CD4-positive, CD25-positive, alpha-beta regulatory T cell (primary cell): ENCODE measurements at regions not wholly inside any gene's neighbourhood (a gene's known extent, or its start where the extent isn't known, plus 50 kb on each side); places are given as distances from the start of the nearest gene placed in this dataset.

Experiments
- ATAC-seq, 2 donors: fragments of 150-1000 bp; cut with Tn5 transposase; one replicate each; pipeline ENCODE4 v1.10.0; 2021; ENCODE audit warnings: low read depth in 2 of 2, moderate number of reproducible peaks in 2 of 2, moderate library complexity in 1 of 2
- DNase-seq, 3 donors: peaks; one replicate each; pipeline versions ENCODE4 v3.0.0 to v3.0.0-alpha.2; 2012 to 2022; ENCODE audit warnings: mixed read lengths in 1 of 3
- H3K27ac ChIP-seq: one replicate; pipeline ENCODE4 v1.7.0; 2013; ENCODE audit warnings: mild to moderate bottlenecking, low read length; ENCODE audit not compliant: insufficient read depth, poor library complexity, severe bottlenecking
- H3K27me3 ChIP-seq: one replicate; pipeline ENCODE4 v1.7.0; 2013; ENCODE audit warnings: low read length; ENCODE audit not compliant: control insufficient read depth, insufficient read depth
- H3K36me3 ChIP-seq: one replicate; pipeline ENCODE4 v1.7.0; 2013; ENCODE audit warnings: mild to moderate bottlenecking, low read length, moderate library complexity; ENCODE audit not compliant: control insufficient read depth, insufficient read depth
- H3K4me1 ChIP-seq: 2 replicates; pipeline ENCODE4 v1.7.0; 2013; ENCODE audit warnings: mild to moderate bottlenecking, low read length; ENCODE audit not compliant: insufficient read depth, control insufficient read depth, poor library complexity, severe bottlenecking
- H3K4me3 ChIP-seq: one replicate; pipeline ENCODE4 v1.7.0; 2013; ENCODE audit warnings: low read depth, mild to moderate bottlenecking, low read length, moderate library complexity
- H3K9me3 ChIP-seq, 2 experiments: 1 replicate in 1 of 2; 2 replicates in 1 of 2; pipeline ENCODE4 v1.7.0; 2013; ENCODE audit warnings: low read length in 2 of 2, mild to moderate bottlenecking in 1 of 2, moderate library complexity in 1 of 2; ENCODE audit not compliant: control insufficient read depth in 2 of 2
- H3K27ac Mint-ChIP-seq, 3 donors: one replicate each; pipeline ENCODE4 v1.8.0; 2020 to 2022; ENCODE audit warnings: mild to moderate bottlenecking in 3 of 3, mixed read lengths in 3 of 3, moderate library complexity in 2 of 3
- H3K27me3 Mint-ChIP-seq: one replicate; pipeline ENCODE4 v1.8.0; 2022; ENCODE audit warnings: mild to moderate bottlenecking, mixed read lengths
- H3K36me3 Mint-ChIP-seq: one replicate; pipeline ENCODE4 v1.8.0; 2020; ENCODE audit warnings: mixed read lengths
- H3K4me1 Mint-ChIP-seq, 4 donors: one replicate each; pipeline ENCODE4 v1.8.0; 2020 to 2022; ENCODE audit warnings: mixed read lengths in 4 of 4, mild to moderate bottlenecking in 1 of 4
- H3K4me3 Mint-ChIP-seq, 4 donors: one replicate each; pipeline ENCODE4 v1.8.0; 2020 to 2022; ENCODE audit warnings: mild to moderate bottlenecking in 4 of 4, mixed read lengths in 4 of 4, moderate library complexity in 3 of 4
- H3K9me3 Mint-ChIP-seq, 7 donors: one replicate each; pipeline ENCODE4 v1.8.0; 2020 to 2022; ENCODE audit warnings: mixed read lengths in 7 of 7, mild to moderate bottlenecking in 3 of 7, moderate library complexity in 2 of 7

DNA sequence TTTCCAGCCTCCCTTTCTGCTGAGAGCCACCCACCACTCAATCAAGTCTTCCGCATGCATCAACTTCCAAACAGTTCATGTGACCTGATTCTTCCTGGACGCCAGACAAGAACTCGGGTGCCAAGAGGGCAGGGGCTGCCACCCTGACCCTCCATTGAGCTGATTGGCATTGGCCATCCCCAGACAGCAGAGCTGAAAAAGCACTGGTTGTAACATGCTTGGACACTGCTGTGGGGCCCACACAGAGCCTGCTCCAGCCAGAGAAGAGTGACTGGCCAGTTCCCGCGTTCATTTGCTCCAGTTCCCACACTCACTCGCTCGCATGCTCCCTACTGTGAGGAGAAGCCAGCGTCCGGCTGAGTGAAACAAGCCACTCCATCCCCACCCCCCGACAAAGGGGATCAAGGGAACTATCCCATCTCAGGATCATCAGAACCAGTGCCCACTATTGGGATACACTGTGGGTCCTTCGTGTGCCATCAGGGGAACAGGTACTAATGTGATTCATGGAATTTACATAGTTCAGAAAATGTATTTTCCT, 420.3 kb downstream of the NPHP4 start:
- Mint-ChIP-seq H3K9me3 (peaks cover 0 to 12% (median 4%) of the 10 kb centered on the region in 7 donors), H3K36me3 (no peaks in the 10 kb centered on the region), H3K4me1 (no peaks in the 10 kb centered on the region), H3K27me3 (no peaks in the 10 kb centered on the region), H3K4me3 (no peak overlapping the region), H3K27ac (no peak overlapping the region)
- Histone ChIP-seq H3K27me3 (no peaks in the 10 kb centered on the region), H3K36me3 (no peaks in the 10 kb centered on the region), H3K4me3 (no peak overlapping the region), H3K27ac (no peak overlapping the region), H3K4me1 (no peaks in the 10 kb centered on the region), H3K9me3 (peaks cover 0 to 3% of the 10 kb centered on the region in 2 experiments)
- no peak for DNase-seq
- ATAC-seq = no peak

GRCh38 chr1:5571438-5571837, 420.8 kb downstream of the NPHP4 start:
- H3K27me3 ChIP-seq = no peaks in the 10 kb centered on the region
- H3K36me3 Mint-ChIP-seq = no peaks in the 10 kb centered on the region
- ATAC-seq = no peak
- H3K9me3 ChIP-seq = peaks cover 0 to 3% of the 10 kb centered on the region in 2 experiments
- no peak overlapping the region for H3K27ac ChIP-seq
- H3K4me3 Mint-ChIP-seq = no peak overlapping the region
- no peaks in the 10 kb centered on the region for H3K36me3 ChIP-seq
- no peaks in the 10 kb centered on the region for H3K4me1 ChIP-seq
- no peak overlapping the region for H3K27ac Mint-ChIP-seq
- no peaks in the 10 kb centered on the region for H3K4me1 Mint-ChIP-seq
- H3K4me3 ChIP-seq = no peak overlapping the region
- no peak for DNase-seq
- peaks cover 0 to 12% (median 4%) of the 10 kb centered on the region in 7 donors for H3K9me3 Mint-ChIP-seq
- no peaks in the 10 kb centered on the region for H3K27me3 Mint-ChIP-seq

DNA sequence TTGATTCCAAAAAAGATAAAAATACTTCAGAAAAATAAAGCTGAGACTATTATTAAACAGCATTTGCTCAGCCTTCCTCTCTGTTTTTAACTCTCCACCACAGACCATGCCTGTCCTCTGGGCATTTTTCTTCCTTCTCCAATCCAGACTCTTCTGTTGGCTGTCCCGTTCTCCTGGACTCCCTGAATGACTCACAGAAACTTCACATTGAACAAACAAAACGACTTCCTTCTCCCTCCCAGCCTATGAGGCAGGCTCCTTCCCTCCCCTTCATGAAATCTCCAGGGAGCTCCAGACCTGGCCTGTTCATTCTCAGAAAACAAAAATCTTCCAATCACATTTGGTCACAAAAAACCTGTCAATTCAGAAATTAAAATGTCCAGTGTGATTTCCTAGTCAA, 421.3 kb downstream of the NPHP4 start:
- no peak for DNase-seq
- Mint-ChIP-seq H3K27ac (no peak overlapping the region), H3K4me1 (no peaks in the 10 kb centered on the region), H3K9me3 (peaks cover 0 to 12% (median 4%) of the 10 kb centered on the region in 7 donors), H3K36me3 (no peaks in the 10 kb centered on the region), H3K27me3 (no peaks in the 10 kb centered on the region), H3K4me3 (no peak overlapping the region)
- no peak overlapping the region for H3K4me3 ChIP-seq
- no peak for ATAC-seq
- H3K27me3 ChIP-seq = no peaks in the 10 kb centered on the region
- no peak overlapping the region for H3K27ac ChIP-seq
- no peaks in the 10 kb centered on the region for H3K4me1 ChIP-seq
- peaks cover 0 to 3% of the 10 kb centered on the region in 2 experiments for H3K9me3 ChIP-seq
- no peaks in the 10 kb centered on the region for H3K36me3 ChIP-seq

DNA sequence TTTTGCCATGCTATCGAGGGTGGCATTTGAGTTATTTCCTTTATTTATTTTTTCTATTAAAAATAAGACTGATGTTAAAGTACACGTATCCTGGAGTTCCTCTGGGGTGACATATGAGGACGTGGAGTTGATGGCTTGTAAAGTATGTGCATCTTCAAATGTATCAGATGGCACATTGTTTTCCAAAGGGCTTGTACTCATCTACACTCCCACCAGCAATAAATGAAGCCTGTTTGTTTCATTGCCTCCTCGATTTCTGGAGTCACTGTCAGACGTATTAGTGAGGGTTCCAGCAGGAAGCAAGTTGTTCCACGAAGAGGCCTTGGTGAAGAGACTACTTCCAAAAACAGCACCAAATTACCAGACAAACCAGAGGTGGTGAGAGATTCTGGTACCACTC, 423.9 kb downstream of the NPHP4 start:
- Histone ChIP-seq H3K36me3 (no peaks in the 10 kb centered on the region), H3K4me1 (no peaks in the 10 kb centered on the region), H3K27ac (no peak overlapping the region), H3K9me3 (peaks cover 0 to 3% of the 10 kb centered on the region in 2 experiments), H3K27me3 (no peaks in the 10 kb centered on the region), H3K4me3 (no peak overlapping the region)
- Mint-ChIP-seq H3K27me3 (no peaks in the 10 kb centered on the region), H3K27ac (no peak overlapping the region), H3K4me3 (no peak overlapping the region), H3K36me3 (no peaks in the 10 kb centered on the region), H3K9me3 (peaks cover 0 to 12% (median 4%) of the 10 kb centered on the region in 7 donors), H3K4me1 (no peaks in the 10 kb centered on the region)
- DNase-seq = no peak
- ATAC-seq = no peak

- Mint-ChIP-seq H3K9me3 (peaks cover 0 to 12% (median 4%) of the 10 kb centered on the region in 7 donors), H3K4me3 (no peak overlapping the region), H3K4me1 (no peaks in the 10 kb centered on the region), H3K27ac (no peak overlapping the region), H3K36me3 (no peaks in the 10 kb centered on the region), H3K27me3 (no peaks in the 10 kb centered on the region)
- no peaks in the 10 kb centered on the region for H3K36me3 ChIP-seq
- H3K4me3 ChIP-seq = no peak overlapping the region
- no peak for ATAC-seq
- peaks cover 0 to 3% of the 10 kb centered on the region in 2 experiments for H3K9me3 ChIP-seq
- H3K27me3 ChIP-seq = no peaks in the 10 kb centered on the region
- no peaks in the 10 kb centered on the region for H3K4me1 ChIP-seq
- no peak overlapping the region for H3K27ac ChIP-seq
- DNase-seq = no peak
Measured at GRCh38 chr1:5567839-5568238, 424.4 kb downstream of the NPHP4 start.

DNA sequence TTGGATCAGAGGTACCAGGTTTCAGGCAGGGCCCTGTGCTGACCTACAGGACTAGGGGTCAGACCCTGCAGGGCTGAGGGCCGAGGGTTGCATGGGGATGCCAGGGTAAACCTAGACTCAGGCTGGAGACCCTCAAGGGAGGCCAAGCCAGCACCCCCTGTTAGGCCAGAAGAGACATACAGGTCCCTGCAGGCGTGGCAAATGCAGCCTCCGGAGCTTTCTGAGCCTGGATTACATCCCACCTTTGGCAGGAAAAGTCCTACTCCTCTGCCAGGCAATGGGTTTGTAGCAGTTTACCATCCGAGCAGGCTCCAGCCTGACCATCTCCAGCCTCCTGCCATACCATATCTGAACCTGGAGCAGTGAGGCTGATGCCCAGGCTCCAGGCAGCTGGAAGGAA, 425.3 kb downstream of the NPHP4 start:
- peaks cover 0 to 3% of the 10 kb centered on the region in 2 experiments for H3K9me3 ChIP-seq
- H3K27ac ChIP-seq = no peak overlapping the region
- H3K4me1 ChIP-seq = no peaks in the 10 kb centered on the region
- no peaks in the 10 kb centered on the region for H3K4me1 Mint-ChIP-seq
- H3K9me3 Mint-ChIP-seq = peaks cover 0 to 12% (median 2%) of the 10 kb centered on the region in 7 donors
- no peaks in the 10 kb centered on the region for H3K27me3 ChIP-seq
- no peaks in the 10 kb centered on the region for H3K36me3 ChIP-seq
- no peak overlapping the region for H3K4me3 Mint-ChIP-seq
- DNase-seq (no peak), ATAC-seq (no peak)
- no peaks in the 10 kb centered on the region for H3K27me3 Mint-ChIP-seq
- H3K27ac Mint-ChIP-seq = no peak overlapping the region
- no peaks in the 10 kb centered on the region for H3K36me3 Mint-ChIP-seq
- H3K4me3 ChIP-seq = no peak overlapping the region

DNA sequence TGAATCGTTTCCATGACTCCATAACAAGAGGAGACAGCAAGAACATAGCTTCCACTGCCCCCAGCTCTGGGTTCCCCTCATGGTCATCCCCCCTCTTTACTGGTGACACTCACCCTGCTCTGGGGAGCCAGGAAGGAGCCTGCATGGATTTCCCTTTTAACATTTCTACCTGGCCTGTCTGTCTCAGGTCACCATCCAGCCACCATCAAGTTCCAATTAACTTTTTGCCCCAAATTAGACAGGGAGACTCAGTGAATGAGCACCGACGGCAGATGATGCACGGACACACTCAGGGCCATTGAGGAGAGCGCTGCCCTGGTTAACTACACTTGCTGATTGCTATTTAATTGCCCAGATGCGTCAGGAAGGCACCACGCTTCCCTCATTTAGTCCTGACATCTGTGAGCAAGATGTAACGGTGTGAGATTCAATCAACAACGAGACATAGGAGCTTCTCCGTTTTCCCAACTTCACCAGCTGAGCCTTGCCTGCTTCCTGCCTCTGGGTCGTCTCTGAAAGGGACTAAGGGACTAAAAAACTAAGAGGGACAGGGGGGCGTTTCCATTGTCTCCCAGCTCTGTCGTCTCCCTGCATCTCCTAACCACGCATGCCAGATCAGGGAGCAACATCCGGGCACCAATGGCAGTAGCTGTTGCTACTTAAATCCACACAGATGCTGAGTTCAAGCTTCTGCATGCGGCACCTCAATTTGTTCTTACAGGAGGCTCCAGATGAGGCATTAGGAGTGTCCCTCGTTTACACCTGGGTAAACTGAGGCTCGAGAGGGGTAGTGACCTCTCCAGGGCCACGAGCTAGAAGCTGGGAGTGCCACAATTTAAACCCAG, 426.7 kb downstream of the NPHP4 start:
- no peak for ATAC-seq
- no peaks in the 10 kb centered on the region for H3K36me3 Mint-ChIP-seq
- peaks cover 0 to 9% (median 2%) of the 10 kb centered on the region in 7 donors for H3K9me3 Mint-ChIP-seq
- Histone ChIP-seq H3K27me3 (no peaks in the 10 kb centered on the region), H3K9me3 (peaks cover 0 to 3% of the 10 kb centered on the region in 2 experiments), H3K4me1 (no peaks in the 10 kb centered on the region), H3K27ac (no peak overlapping the region), H3K36me3 (no peaks in the 10 kb centered on the region), H3K4me3 (no peak overlapping the region)
- no peaks in the 10 kb centered on the region for H3K27me3 Mint-ChIP-seq
- no peaks in the 10 kb centered on the region for H3K4me1 Mint-ChIP-seq
- DNase-seq = no peak
- H3K27ac Mint-ChIP-seq = no peak overlapping the region
- H3K4me3 Mint-ChIP-seq = no peak overlapping the region
